GM23338 (cell line): ENCODE measurements at regions not wholly inside any gene's neighbourhood (a gene's known extent, or its start where the extent isn't known, plus 50 kb on each side); places are given as distances from the start of the nearest gene placed in this dataset.

Experiments used
- EZH2phosphoT487 ChIP-seq: fragments of 200-600 bp; sonication (generic); IDR thresholded peaks from one replicate; pipeline ENCODE4 v1.8.1; 2018; ENCODE audit warnings: antibody characterized with exemption; ENCODE audit not compliant: unreplicated experiment
- JUNB ChIP-seq: IDR thresholded peaks from one replicate; pipeline ENCODE4 v1.6.1; 2016; ENCODE audit warnings: antibody characterized with exemption; ENCODE audit not compliant: unreplicated experiment
- POLR2AphosphoS5 ChIP-seq: IDR thresholded peaks from 2 replicates; pipeline ENCODE4 v1.6.1; 2016; ENCODE audit warnings: antibody characterized with exemption, low read depth
- STAT1 ChIP-seq: IDR thresholded peaks from one replicate; pipeline ENCODE4 v1.6.1; 2016; ENCODE audit warnings: antibody characterized with exemption; ENCODE audit not compliant: unreplicated experiment
- ZNF331 ChIP-seq: fragments of 250-450 bp; sonication (Bioruptor Pico); IDR thresholded peaks from 2 replicates; pipeline ENCODE4 v1.5.0; 2020; ENCODE audit warnings: low read depth, mild to moderate bottlenecking, moderate library complexity
- TF ChIP-seq, protein P1 (sequence below): fragments of 250-450 bp; sonication (Bioruptor Pico); IDR thresholded peaks from 2 replicates; pipeline ENCODE4 v1.5.0; 2020; ENCODE audit warnings: mild to moderate bottlenecking, moderate library complexity
- TF ChIP-seq, protein P2 (sequence below): IDR thresholded peaks from 2 replicates; pipeline ENCODE4 v1.6.1; 2016; ENCODE audit warnings: antibody characterized with exemption
- TF ChIP-seq, protein P3 (sequence below), 2 experiments: fragments of 200-600 bp in 1 of 2; sonication (generic) in 1 of 2; conservative IDR thresholded peaks; 2 replicates each; pipeline versions ENCODE4 v1.5.1 to v1.6.1; 2016 to 2017; ENCODE audit warnings: antibody characterized with exemption in 2 of 2, low read depth in 2 of 2, mild to moderate bottlenecking in 2 of 2, moderate library complexity in 1 of 2

DNA sequence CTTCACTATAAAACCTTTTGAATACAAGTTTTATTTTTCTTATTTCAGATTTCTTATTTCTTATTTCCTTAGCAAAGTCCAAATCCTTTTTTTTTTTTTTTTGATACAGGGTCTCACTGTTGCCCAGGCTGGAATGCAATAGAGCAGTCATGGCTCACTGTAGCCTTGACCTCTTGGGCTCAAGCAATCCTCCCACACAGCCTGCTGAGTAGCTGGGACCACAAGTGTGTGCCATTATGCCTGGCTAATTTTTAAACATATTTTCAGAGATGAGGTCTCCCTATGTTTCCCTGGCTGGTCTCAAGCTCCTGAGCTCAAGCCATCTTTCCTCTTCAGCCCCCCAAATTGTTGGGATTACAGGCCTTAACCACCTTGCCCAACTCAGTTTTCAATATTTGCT is 334.3 kb downstream of the DLEU7 start (continued):
- TF ChIP-seq, protein P1, sequence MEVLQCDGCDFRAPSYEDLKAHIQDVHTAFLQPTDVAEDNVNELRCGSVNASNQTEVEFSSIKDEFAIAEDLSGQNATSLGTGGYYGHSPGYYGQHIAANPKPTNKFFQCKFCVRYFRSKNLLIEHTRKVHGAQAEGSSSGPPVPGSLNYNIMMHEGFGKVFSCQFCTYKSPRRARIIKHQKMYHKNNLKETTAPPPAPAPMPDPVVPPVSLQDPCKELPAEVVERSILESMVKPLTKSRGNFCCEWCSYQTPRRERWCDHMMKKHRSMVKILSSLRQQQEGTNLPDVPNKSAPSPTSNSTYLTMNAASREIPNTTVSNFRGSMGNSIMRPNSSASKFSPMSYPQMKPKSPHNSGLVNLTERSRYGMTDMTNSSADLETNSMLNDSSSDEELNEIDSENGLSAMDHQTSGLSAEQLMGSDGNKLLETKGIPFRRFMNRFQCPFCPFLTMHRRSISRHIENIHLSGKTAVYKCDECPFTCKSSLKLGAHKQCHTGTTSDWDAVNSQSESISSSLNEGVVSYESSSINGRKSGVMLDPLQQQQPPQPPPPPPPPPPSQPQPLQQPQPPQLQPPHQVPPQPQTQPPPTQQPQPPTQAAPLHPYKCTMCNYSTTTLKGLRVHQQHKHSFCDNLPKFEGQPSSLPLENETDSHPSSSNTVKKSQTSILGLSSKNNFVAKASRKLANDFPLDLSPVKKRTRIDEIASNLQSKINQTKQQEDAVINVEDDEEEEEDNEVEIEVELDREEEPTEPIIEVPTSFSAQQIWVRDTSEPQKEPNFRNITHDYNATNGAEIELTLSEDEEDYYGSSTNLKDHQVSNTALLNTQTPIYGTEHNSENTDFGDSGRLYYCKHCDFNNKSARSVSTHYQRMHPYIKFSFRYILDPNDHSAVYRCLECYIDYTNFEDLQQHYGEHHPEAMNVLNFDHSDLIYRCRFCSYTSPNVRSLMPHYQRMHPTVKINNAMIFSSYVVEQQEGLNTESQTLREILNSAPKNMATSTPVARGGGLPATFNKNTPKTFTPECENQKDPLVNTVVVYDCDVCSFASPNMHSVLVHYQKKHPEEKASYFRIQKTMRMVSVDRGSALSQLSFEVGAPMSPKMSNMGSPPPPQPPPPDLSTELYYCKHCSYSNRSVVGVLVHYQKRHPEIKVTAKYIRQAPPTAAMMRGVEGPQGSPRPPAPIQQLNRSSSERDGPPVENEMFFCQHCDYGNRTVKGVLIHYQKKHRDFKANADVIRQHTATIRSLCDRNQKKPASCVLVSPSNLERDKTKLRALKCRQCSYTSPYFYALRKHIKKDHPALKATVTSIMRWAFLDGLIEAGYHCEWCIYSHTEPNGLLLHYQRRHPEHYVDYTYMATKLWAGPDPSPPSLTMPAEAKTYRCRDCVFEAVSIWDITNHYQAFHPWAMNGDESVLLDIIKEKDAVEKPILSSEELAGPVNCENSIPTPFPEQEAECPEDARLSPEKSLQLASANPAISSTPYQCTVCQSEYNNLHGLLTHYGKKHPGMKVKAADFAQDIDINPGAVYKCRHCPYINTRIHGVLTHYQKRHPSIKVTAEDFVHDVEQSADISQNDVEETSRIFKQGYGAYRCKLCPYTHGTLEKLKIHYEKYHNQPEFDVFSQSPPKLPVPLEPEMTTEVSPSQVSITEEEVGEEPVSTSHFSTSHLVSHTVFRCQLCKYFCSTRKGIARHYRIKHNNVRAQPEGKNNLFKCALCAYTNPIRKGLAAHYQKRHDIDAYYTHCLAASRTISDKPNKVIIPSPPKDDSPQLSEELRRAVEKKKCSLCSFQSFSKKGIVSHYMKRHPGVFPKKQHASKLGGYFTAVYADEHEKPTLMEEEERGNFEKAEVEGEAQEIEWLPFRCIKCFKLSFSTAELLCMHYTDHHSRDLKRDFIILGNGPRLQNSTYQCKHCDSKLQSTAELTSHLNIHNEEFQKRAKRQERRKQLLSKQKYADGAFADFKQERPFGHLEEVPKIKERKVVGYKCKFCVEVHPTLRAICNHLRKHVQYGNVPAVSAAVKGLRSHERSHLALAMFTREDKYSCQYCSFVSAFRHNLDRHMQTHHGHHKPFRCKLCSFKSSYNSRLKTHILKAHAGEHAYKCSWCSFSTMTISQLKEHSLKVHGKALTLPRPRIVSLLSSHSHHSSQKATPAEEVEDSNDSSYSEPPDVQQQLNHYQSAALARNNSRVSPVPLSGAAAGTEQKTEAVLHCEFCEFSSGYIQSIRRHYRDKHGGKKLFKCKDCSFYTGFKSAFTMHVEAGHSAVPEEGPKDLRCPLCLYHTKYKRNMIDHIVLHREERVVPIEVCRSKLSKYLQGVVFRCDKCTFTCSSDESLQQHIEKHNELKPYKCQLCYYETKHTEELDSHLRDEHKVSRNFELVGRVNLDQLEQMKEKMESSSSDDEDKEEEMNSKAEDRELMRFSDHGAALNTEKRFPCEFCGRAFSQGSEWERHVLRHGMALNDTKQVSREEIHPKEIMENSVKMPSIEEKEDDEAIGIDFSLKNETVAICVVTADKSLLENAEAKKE (CRISPR knock-in tag) = no peak
- TF ChIP-seq STAT1 (no peak), JUNB (no peak), ZNF331 (no peak), EZH2phosphoT487 (no peak), POLR2AphosphoS5 (no peak)
- TF ChIP-seq, protein P2, sequence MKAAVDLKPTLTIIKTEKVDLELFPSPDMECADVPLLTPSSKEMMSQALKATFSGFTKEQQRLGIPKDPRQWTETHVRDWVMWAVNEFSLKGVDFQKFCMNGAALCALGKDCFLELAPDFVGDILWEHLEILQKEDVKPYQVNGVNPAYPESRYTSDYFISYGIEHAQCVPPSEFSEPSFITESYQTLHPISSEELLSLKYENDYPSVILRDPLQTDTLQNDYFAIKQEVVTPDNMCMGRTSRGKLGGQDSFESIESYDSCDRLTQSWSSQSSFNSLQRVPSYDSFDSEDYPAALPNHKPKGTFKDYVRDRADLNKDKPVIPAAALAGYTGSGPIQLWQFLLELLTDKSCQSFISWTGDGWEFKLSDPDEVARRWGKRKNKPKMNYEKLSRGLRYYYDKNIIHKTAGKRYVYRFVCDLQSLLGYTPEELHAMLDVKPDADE = no peak
- TF ChIP-seq, protein P3, sequence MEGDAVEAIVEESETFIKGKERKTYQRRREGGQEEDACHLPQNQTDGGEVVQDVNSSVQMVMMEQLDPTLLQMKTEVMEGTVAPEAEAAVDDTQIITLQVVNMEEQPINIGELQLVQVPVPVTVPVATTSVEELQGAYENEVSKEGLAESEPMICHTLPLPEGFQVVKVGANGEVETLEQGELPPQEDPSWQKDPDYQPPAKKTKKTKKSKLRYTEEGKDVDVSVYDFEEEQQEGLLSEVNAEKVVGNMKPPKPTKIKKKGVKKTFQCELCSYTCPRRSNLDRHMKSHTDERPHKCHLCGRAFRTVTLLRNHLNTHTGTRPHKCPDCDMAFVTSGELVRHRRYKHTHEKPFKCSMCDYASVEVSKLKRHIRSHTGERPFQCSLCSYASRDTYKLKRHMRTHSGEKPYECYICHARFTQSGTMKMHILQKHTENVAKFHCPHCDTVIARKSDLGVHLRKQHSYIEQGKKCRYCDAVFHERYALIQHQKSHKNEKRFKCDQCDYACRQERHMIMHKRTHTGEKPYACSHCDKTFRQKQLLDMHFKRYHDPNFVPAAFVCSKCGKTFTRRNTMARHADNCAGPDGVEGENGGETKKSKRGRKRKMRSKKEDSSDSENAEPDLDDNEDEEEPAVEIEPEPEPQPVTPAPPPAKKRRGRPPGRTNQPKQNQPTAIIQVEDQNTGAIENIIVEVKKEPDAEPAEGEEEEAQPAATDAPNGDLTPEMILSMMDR (conservative IDR thresholded peaks at IDR 0.05; ENCODE audit: low read depth in 2 of 2) = no peak
